Calu3 (cell line): ENCODE measurements at regions not wholly inside any gene's neighbourhood (a gene's known extent, or its start where the extent isn't known, plus 50 kb on each side); places are given as distances from the start of the nearest gene placed in this dataset.

ENCODE experiments used
- BruUV-seq: library from RNA; stranded (reverse); fragments of 400-500 nt; replicated peaks from 2 replicates; lab custom pipeline; 2021; lab: Mats Ljungman, UMichigan
- CTCF ChIA-PET: fragments of 300-600 bp; sonication (Branson Sonifier 250); formaldehyde crosslinking; loops from one replicate; lab custom pipeline; 2022; ENCODE audit warnings: antibody characterized with exemption; lab: Charles Lee
- DNase-seq: peaks from one replicate; pipeline ENCODE4 v3.0.0; 2022
- H3K27ac Mint-ChIP-seq: one replicate; pipeline ENCODE4 v1.8.0; 2022; ENCODE audit warnings: mixed read lengths; ENCODE audit not compliant: unreplicated experiment
- H3K27me3 Mint-ChIP-seq: one replicate; pipeline ENCODE4 v1.8.0; 2022; ENCODE audit warnings: mixed read lengths; ENCODE audit not compliant: unreplicated experiment
- H3K36me3 Mint-ChIP-seq: one replicate; pipeline ENCODE4 v1.8.0; 2022; ENCODE audit warnings: mild to moderate bottlenecking, moderate library complexity, mixed read lengths; ENCODE audit not compliant: insufficient read depth, unreplicated experiment
- H3K4me1 Mint-ChIP-seq: one replicate; pipeline ENCODE4 v1.8.0; 2022; ENCODE audit warnings: mild to moderate bottlenecking, low read depth, mixed read lengths; ENCODE audit not compliant: unreplicated experiment
- H3K4me3 Mint-ChIP-seq: one replicate; pipeline ENCODE4 v1.8.0; 2022; ENCODE audit warnings: mild to moderate bottlenecking, low read depth, moderate library complexity, mixed read lengths; ENCODE audit not compliant: unreplicated experiment
- H3K9me3 Mint-ChIP-seq: one replicate; pipeline ENCODE4 v1.8.0; 2022; ENCODE audit warnings: low read depth, mixed read lengths; ENCODE audit not compliant: unreplicated experiment
- intact Hi-C: fragments of 100-400 bp; cut with micrococcal nuclease; formaldehyde crosslinking; loops from one replicate; pipeline ENCODE4 v1.10.0; 2022; ENCODE audit not compliant: unreplicated experiment
- TF ChIP-seq, protein P1 (sequence below): fragments of 200-600 bp; IDR thresholded peaks from one replicate; pipeline ENCODE4 v1.8.0; 2022; ENCODE audit warnings: antibody characterized with exemption; ENCODE audit not compliant: unreplicated experiment

DNA sequence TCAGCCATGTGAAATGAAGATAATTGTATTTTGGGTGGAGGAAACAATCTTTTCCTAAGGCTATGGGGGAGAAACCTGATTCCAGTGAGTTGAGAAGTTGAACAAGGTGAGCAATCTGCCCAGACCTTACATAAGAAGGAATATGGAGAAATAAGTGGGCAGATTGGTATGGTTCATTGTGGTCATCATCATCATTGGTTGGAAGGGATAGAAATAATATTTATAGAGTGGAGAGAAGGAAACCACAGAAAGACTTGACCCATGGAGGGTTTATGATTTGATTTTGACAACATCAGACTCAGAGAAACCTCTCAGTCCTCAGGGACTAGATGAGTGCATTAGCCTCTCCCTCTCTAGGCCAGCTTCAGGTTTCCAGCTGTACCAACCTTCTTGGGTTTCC lies 177.9 kb upstream of the NEIL3 start:
- CTCF ChIA-PET: interaction anchor here (0.6 kb wide), 1 partner anchor 654 kb away, joined by 3 read pairs; no protein-coding TSS in a partner anchor
- H3K27ac Mint-ChIP-seq: no peak overlapping the region
- peaks cover 4% of the 10 kb centered on the region for H3K36me3 Mint-ChIP-seq
- intact Hi-C loops: no loop called here
- TF ChIP-seq, protein P1, sequence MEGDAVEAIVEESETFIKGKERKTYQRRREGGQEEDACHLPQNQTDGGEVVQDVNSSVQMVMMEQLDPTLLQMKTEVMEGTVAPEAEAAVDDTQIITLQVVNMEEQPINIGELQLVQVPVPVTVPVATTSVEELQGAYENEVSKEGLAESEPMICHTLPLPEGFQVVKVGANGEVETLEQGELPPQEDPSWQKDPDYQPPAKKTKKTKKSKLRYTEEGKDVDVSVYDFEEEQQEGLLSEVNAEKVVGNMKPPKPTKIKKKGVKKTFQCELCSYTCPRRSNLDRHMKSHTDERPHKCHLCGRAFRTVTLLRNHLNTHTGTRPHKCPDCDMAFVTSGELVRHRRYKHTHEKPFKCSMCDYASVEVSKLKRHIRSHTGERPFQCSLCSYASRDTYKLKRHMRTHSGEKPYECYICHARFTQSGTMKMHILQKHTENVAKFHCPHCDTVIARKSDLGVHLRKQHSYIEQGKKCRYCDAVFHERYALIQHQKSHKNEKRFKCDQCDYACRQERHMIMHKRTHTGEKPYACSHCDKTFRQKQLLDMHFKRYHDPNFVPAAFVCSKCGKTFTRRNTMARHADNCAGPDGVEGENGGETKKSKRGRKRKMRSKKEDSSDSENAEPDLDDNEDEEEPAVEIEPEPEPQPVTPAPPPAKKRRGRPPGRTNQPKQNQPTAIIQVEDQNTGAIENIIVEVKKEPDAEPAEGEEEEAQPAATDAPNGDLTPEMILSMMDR: no peak
- H3K4me1 Mint-ChIP-seq: peaks cover 17% of the 10 kb centered on the region
- no peaks in the 10 kb centered on the region for H3K27me3 Mint-ChIP-seq
- H3K9me3 Mint-ChIP-seq: peaks cover 10% of the 10 kb centered on the region
- no TSS peak for BruUV-seq
- H3K4me3 Mint-ChIP-seq: no peak overlapping the region
- no peak for DNase-seq

DNA sequence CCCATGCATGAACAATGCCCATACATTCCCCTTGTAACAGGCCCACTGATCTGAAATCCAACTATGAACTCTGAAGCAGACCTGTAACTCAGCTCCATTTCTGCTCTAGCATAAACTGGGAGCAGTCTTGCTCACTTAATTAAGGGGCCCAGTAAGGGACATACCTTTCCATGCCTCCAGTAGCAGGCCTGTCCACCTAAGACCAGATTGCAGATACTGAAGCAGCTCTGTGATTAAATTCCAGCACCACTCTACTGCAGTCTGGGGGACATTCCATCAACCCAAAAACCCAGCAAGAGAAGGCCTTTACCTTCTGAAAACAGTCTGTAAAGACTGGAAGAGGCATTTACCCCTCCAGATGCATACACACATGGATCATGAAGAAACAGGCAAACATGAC lies 162.0 kb upstream of the NEIL3 start:
- H3K27ac Mint-ChIP-seq: no peak overlapping the region
- no peak overlapping the region for H3K4me3 Mint-ChIP-seq
- no peaks in the 10 kb centered on the region for H3K9me3 Mint-ChIP-seq
- H3K27me3 Mint-ChIP-seq: no peaks in the 10 kb centered on the region
- BruUV-seq: no TSS peak
- no peak for DNase-seq
- CTCF ChIA-PET: no interaction called here
- no peaks in the 10 kb centered on the region for H3K36me3 Mint-ChIP-seq
- intact Hi-C loops: no loop called here
- TF ChIP-seq, protein P1: no peak
- no peaks in the 10 kb centered on the region for H3K4me1 Mint-ChIP-seq

DNA sequence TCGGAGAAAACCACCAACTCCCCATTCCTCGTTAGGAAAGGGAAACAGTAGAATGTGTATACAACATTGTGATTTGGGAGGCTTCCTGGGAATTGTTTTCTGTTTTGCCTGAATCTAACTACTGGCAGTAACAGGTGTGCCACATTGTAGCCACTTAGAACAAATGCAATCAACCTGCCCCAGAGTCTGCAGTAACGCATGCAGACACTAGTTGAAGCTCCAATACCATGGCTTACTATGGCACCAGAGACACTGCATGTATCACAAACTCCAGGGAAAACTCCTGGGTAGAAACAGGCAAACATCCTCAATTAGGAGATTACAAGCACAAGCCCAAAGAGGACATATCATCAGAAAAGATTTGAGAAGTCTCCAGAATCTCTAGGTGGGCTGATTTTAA lies 154.2 kb upstream of the NEIL3 start:
- TF ChIP-seq, protein P1: no peak
- Mint-ChIP-seq H3K4me3 (no peak overlapping the region), H3K4me1 (no peaks in the 10 kb centered on the region), H3K36me3 (no peaks in the 10 kb centered on the region), H3K9me3 (no peaks in the 10 kb centered on the region), H3K27me3 (no peaks in the 10 kb centered on the region), H3K27ac (no peak overlapping the region)
- DNase-seq: no peak
- intact Hi-C loops: no loop called here
- no TSS peak for BruUV-seq
- CTCF ChIA-PET: no interaction called here

DNA sequence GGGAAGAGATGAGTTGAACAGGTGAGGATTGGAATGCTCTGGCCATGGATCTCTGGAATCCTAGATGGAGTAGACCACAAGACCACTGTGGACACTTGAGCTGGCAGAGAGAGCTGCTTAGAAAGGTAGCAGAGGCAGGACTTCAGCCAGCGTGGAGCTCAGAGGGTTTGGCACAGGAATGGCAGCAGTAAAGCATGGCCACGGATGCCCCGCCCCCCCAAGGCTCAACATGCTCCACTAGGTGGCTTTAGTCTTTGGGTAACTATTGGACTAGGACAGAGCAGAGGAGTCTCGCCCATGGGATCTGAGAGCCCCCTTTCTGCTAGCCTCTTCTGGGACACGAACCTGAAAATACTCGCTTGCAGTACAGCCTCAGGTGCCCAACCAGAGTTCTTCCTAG lies 150.1 kb upstream of the NEIL3 start:
- Mint-ChIP-seq H3K27ac (no peak overlapping the region), H3K4me1 (no peaks in the 10 kb centered on the region), H3K4me3 (no peak overlapping the region), H3K9me3 (no peaks in the 10 kb centered on the region), H3K27me3 (no peaks in the 10 kb centered on the region), H3K36me3 (no peaks in the 10 kb centered on the region)
- intact Hi-C loops: no loop called here
- TF ChIP-seq, protein P1: no peak
- CTCF ChIA-PET: no interaction called here
- DNase-seq: no peak
- no TSS peak for BruUV-seq
